SK-N-SH (cell line): ENCODE measurements at regions not wholly inside any gene's neighbourhood (a gene's known extent, or its start where the extent isn't known, plus 50 kb on each side); places are given as distances from the start of the nearest gene placed in this dataset.
A peak's percentile ranks its signal among the peaks of the same experiment; 100 is the strongest.

Experiments used
- CTCF ChIA-PET: fragments of 300-600, 350-600 bp; formaldehyde crosslinking; extraction: SDS; loops from one replicate; lab custom pipeline; 2021; lab: Yijun Ruan, JAX
- POLR2A ChIA-PET: fragments of 350-600 bp; sonication (Branson Sonifier 250); formaldehyde crosslinking; extraction: SDS; loops from one replicate; lab custom pipeline; 2020; ENCODE audit warnings: antibody characterized with exemption, inconsistent platforms; lab: Yijun Ruan, JAX
- DNase-seq: peaks from one replicate; pipeline ENCODE4 v3.0.0; 2012
- H2AFZ ChIP-seq: fragments of 200-600 bp; sonication (generic); 2 replicates; pipeline ENCODE4 v1.8.1; 2016; ENCODE audit warnings: antibody characterized with exemption, mild to moderate bottlenecking, low read depth
- H3F3A ChIP-seq: fragments of 200-600 bp; sonication (generic); replicated peaks from 2 replicates; pipeline ENCODE3; 2016; ENCODE audit warnings: antibody characterized with exemption, mild to moderate bottlenecking; ENCODE audit not compliant: insufficient read depth
- H3K27ac ChIP-seq, 2 experiments: fragments of 200-500 bp in 1 of 2; fragments of 200-600 bp in 1 of 2; sonication (Bioruptor generic) in 1 of 2; sonication (generic), shearing (Covaris generic) in 1 of 2; 2 replicates each; pipeline versions ENCODE4 v1.5.1 to v1.6.1; 2014 to 2016; ENCODE audit warnings: low read depth in 2 of 2, inconsistent platforms in 1 of 2, low read length in 1 of 2, mild to moderate bottlenecking in 1 of 2, mixed read lengths in 1 of 2
- H3K27me3 ChIP-seq: fragments of 200-600 bp; sonication (generic), shearing (Covaris generic); 2 replicates; pipeline ENCODE4 v1.6.1; 2016; ENCODE audit warnings: mixed run types; ENCODE audit not compliant: insufficient read depth
- H3K36me3 ChIP-seq, 2 experiments: fragments of 200-500 bp in 1 of 2; fragments of 200-600 bp in 1 of 2; sonication (Bioruptor generic) in 1 of 2; sonication (generic) in 1 of 2; replicated peaks in 1 of 2; 2 replicates each; pipeline versions ENCODE3 to v1.5.1; 2014 to 2016; ENCODE audit warnings: low read length in 1 of 2, mild to moderate bottlenecking in 1 of 2; ENCODE audit not compliant: insufficient read depth in 2 of 2, control insufficient read depth in 1 of 2
- H3K4me1 ChIP-seq, 2 experiments: fragments of 200-500 bp in 1 of 2; fragments of 200-600 bp in 1 of 2; sonication (Bioruptor generic) in 1 of 2; sonication (generic), shearing (Covaris generic) in 1 of 2; 2 replicates each; pipeline versions ENCODE4 v1.5.1 to v1.6.1; 2014 to 2016; ENCODE audit warnings: low read depth in 1 of 2, low read length in 1 of 2, mixed run types in 1 of 2; ENCODE audit not compliant: insufficient read depth in 2 of 2, control insufficient read depth in 1 of 2
- H3K4me2 ChIP-seq: fragments of 200-600 bp; sonication (generic), shearing (Covaris generic); 2 replicates; pipeline ENCODE4 v1.6.1; 2017; ENCODE audit warnings: mixed run types
- H3K4me3 ChIP-seq, 2 experiments: fragments of 200-500 bp in 1 of 2; fragments of 200-600 bp in 1 of 2; sonication (Bioruptor generic) in 1 of 2; sonication (generic), shearing (Covaris generic) in 1 of 2; 2 replicates each; pipeline versions ENCODE4 v1.5.1 to v1.8.1; 2014 to 2016; ENCODE audit warnings: low read depth in 2 of 2, inconsistent platforms in 1 of 2, low read length in 1 of 2, mild to moderate bottlenecking in 1 of 2, mixed read lengths in 1 of 2, moderate library complexity in 1 of 2
- H3K79me2 ChIP-seq: fragments of 200-600 bp; sonication (generic); 2 replicates; pipeline ENCODE4 v1.8.1; 2017; ENCODE audit warnings: mild to moderate bottlenecking; ENCODE audit not compliant: insufficient read depth
- H3K9ac ChIP-seq: fragments of 200-600 bp; sonication (generic); 2 replicates; pipeline ENCODE4 v1.6.1; 2017; ENCODE audit warnings: mixed run types
- H3K9me2 ChIP-seq: fragments of 200-600 bp; sonication (generic); 2 replicates; pipeline ENCODE4 v1.6.1; 2017; ENCODE audit warnings: mixed run types
- H3K9me3 ChIP-seq: fragments of 200-600 bp; sonication (generic); 2 replicates; pipeline ENCODE4 v1.6.1; 2017; ENCODE audit warnings: mixed run types, mild to moderate bottlenecking, moderate library complexity
- H4K20me1 ChIP-seq: fragments of 200-600 bp; sonication (generic); 2 replicates; pipeline ENCODE4 v1.6.1; 2017; ENCODE audit warnings: mild to moderate bottlenecking, mixed run types; ENCODE audit not compliant: insufficient read depth
- EP300 ChIP-seq, 2 experiments: IDR thresholded peaks; 2 replicates each; pipeline versions ENCODE4 v1.4.0 to v1.6.1; 2012; ENCODE audit warnings: borderline replicate concordance in 1 of 2, low read depth in 1 of 2, low read length in 1 of 2
- EZH2phosphoT487 ChIP-seq: fragments of 200-600 bp; sonication (generic); IDR thresholded peaks from 2 replicates; pipeline ENCODE4 v1.6.1; 2017; ENCODE audit warnings: low read depth, mixed run types, mild to moderate bottlenecking, antibody characterized with exemption, moderate library complexity, borderline replicate concordance
- FOSL2 ChIP-seq: IDR thresholded peaks from 2 replicates; pipeline ENCODE4 v1.4.0; 2012; ENCODE audit warnings: low read depth, mild to moderate bottlenecking, moderate library complexity, borderline replicate concordance
- FOXJ3 ChIP-seq: sonication (generic); formaldehyde crosslinking; IDR thresholded peaks from 2 replicates; pipeline ENCODE4 v1.5.1; 2020; ENCODE audit warnings: mild to moderate bottlenecking, missing genetic modification reagents
- GABPA ChIP-seq: IDR thresholded peaks from 2 replicates; pipeline ENCODE4 v1.4.0; 2012; ENCODE audit warnings: low read depth, mild to moderate bottlenecking
- GATA2 ChIP-seq: sonication (generic); formaldehyde crosslinking; IDR thresholded peaks from 2 replicates; pipeline ENCODE4 v1.5.0; 2020; ENCODE audit warnings: mild to moderate bottlenecking, missing genetic modification reagents
- JUND ChIP-seq: IDR thresholded peaks from 2 replicates; pipeline ENCODE4 v1.4.0; 2012
- MAX ChIP-seq: IDR thresholded peaks from 2 replicates; pipeline ENCODE4 v1.4.0; 2012; ENCODE audit warnings: low read depth
- MXI1 ChIP-seq: IDR thresholded peaks from 2 replicates; pipeline ENCODE4 v1.6.1; 2012; ENCODE audit warnings: mild to moderate bottlenecking, low read depth, low read length, improper control_type of control experiment
- NFIC ChIP-seq: IDR thresholded peaks from 2 replicates; pipeline ENCODE4 v1.4.0; 2012; ENCODE audit warnings: borderline replicate concordance
- PBX3 ChIP-seq: IDR thresholded peaks from 2 replicates; pipeline ENCODE4; 2012
- POLR2AphosphoS5 ChIP-seq: IDR thresholded peaks from 2 replicates; pipeline ENCODE4 v1.6.1; 2012; ENCODE audit warnings: low read depth, low read length
- RAD21 ChIP-seq: IDR thresholded peaks from 2 replicates; pipeline ENCODE4 v1.6.1; 2012; ENCODE audit warnings: mild to moderate bottlenecking, low read length
- RFX5 ChIP-seq: IDR thresholded peaks from 2 replicates; pipeline ENCODE4 v1.6.1; 2012; ENCODE audit warnings: mild to moderate bottlenecking, improper control_type of control experiment, low read length
- RXRA ChIP-seq: IDR thresholded peaks from 2 replicates; pipeline ENCODE4 v1.4.0; 2012; ENCODE audit warnings: low read depth, mild to moderate bottlenecking, borderline replicate concordance
- TCF12 ChIP-seq: IDR thresholded peaks from 2 replicates; pipeline ENCODE4 v1.4.0; 2012
- TEAD4 ChIP-seq: IDR thresholded peaks from 2 replicates; pipeline ENCODE4 v1.4.0; 2012; ENCODE audit warnings: mild to moderate bottlenecking, borderline replicate concordance; ENCODE audit not compliant: insufficient read depth
- USF1 ChIP-seq: IDR thresholded peaks from 2 replicates; pipeline ENCODE4 v1.4.0; 2012; ENCODE audit warnings: low read depth, borderline replicate concordance
- USF2 ChIP-seq: fragments of 150-350 bp; IDR thresholded peaks from 2 replicates; pipeline ENCODE4 v1.6.1; 2017; ENCODE audit warnings: antibody characterized with exemption, low read length, low read depth, borderline replicate concordance
- ZBTB33 ChIP-seq: IDR thresholded peaks from 2 replicates; pipeline ENCODE4 v1.4.0; 2012; ENCODE audit warnings: low read depth, borderline replicate concordance
- WGBS: methylation state at CpG from one replicate; pipeline ENCODE4 v1.1.6; 2017; ENCODE audit warnings: low lambda C conversion rate; 5-methylcytosine and 5-hydroxymethylcytosine counted together

GRCh38 chr2:145383961-145384360 is 864.0 kb upstream of the ZEB2 start:
- Histone ChIP-seq H3K9me2 (no peaks in the 10 kb centered on the region), H3K27ac (no peak overlapping the region; a peak in 1 of 4 replicates), H3K36me3 (no peaks in the 10 kb centered on the region)
- TF ChIP-seq GABPA (no peak), EZH2phosphoT487 (no peak), FOSL2 (no peak), USF2 (no peak), USF1 (no peak), MAX (no peak), GATA2 (CRISPR knock-in tag) (no peak), RFX5 (no peak), RAD21 (no peak), EP300 (IDR thresholded peaks at IDR 0.05; ENCODE audit: borderline replicate concordance in 1 of 2, low read depth in 1 of 2, low read length in 1 of 2) (no peak), FOXJ3 (CRISPR knock-in tag) (no peak)
- TF ChIP-seq, all 33 proteins: peak for 0
- no peak overlapping the region for H3K4me3 ChIP-seq
- no peak for DNase-seq
- H3K9ac ChIP-seq: no peak overlapping the region
- no peaks in the 10 kb centered on the region for H3K79me2 ChIP-seq
- no peak overlapping the region for H3K4me2 ChIP-seq
- WGBS: 90% methylated on average over 1 of the region's 1 CpG
- no peaks in the 10 kb centered on the region for H3K9me3 ChIP-seq
- POLR2A ChIA-PET: no interaction called here
- H3K4me1 ChIP-seq: 0 out of 4 replicates have a peak, but pooled peaks cover 0 to 10% of the 10 kb centered on the region in 2 experiments
- no peaks in the 10 kb centered on the region for H4K20me1 ChIP-seq
- CTCF ChIA-PET: interaction anchor here (0.9 kb wide), 1 partner anchor 14 kb away, joined by 3 read pairs; no protein-coding TSS in a partner anchor
- no peaks in the 10 kb centered on the region for H3K27me3 ChIP-seq
- H2AFZ ChIP-seq: 0 out of 2 replicates have a peak overlapping the region, but pooled peaks have one; percentile 47
- H3F3A ChIP-seq: peaks cover 4% of the 10 kb centered on the region

GRCh38 chr2:145380436-145381017 is 860.6 kb upstream of the ZEB2 start:
- peak overlapping the region in 1 of 2 experiments; percentile 41; a peak in 1 of 4 replicates for H3K27ac ChIP-seq
- CTCF ChIA-PET: no interaction called here

More at GRCh38 chr2:145380436-145381017, 860.6 kb upstream of the ZEB2 start:
- H3K36me3 ChIP-seq: no peaks in the 10 kb centered on the region
- H3K9me2 ChIP-seq: no peaks in the 10 kb centered on the region
- 0 out of 2 replicates have a peak overlapping the region, but pooled peaks have one; percentile 18 for H3K4me2 ChIP-seq
- 0 out of 4 replicates have a peak, but pooled peaks cover 0 to 10% of the 10 kb centered on the region in 2 experiments for H3K4me1 ChIP-seq
- POLR2A ChIA-PET: no interaction called here
- H3K27me3 ChIP-seq: no peaks in the 10 kb centered on the region
- H3K9me3 ChIP-seq: no peaks in the 10 kb centered on the region
- H3K9ac ChIP-seq: no peak overlapping the region
- H4K20me1 ChIP-seq: no peaks in the 10 kb centered on the region
- no peak overlapping the region for H2AFZ ChIP-seq
- no peak overlapping the region for H3K4me3 ChIP-seq
- DNase-seq: no peak
- no peaks in the 10 kb centered on the region for H3K79me2 ChIP-seq
- peaks cover 4% of the 10 kb centered on the region for H3F3A ChIP-seq
- TF ChIP-seq PBX3 (peak; percentile 97), GABPA (no peak), ZBTB33 (0 out of 2 replicates have a peak, but pooled peaks have one; percentile 50), EP300 (IDR thresholded peaks at IDR 0.05; ENCODE audit: borderline replicate concordance in 1 of 2, low read depth in 1 of 2, low read length in 1 of 2) (peak; percentile 23 to 82; a peak in 1 of 4 replicates), NFIC (peak; percentile 98), JUND (peak; percentile 94), TEAD4 (peak; percentile 77), FOSL2 (peak; percentile 85; the same call in 1 of the 2 replicates), POLR2AphosphoS5 (peak; percentile 40; the same call in 1 of the 2 replicates), MXI1 (no peak), RAD21 (no peak), TCF12 (peak; percentile 83), RXRA (0 out of 2 replicates have a peak, but pooled peaks have one; percentile 33), USF1 (no peak)
- TF ChIP-seq, all 33 proteins: peak for 10
- WGBS: 38% methylated on average over 4 of the region's 4 CpGs
